Spinal cord (tissue), 9 donors: ENCODE measurements at regions not wholly inside any gene's neighbourhood (a gene's known extent, or its start where the extent isn't known, plus 50 kb on each side); places are given as distances from the start of the nearest gene placed in this dataset.

ENCODE experiments used
- DNase-seq, 6 donors: peaks; one replicate each; pipeline versions ENCODE4 v3.0.0 to v3.0.0-alpha.2; 2013 to 2015; ENCODE audit warnings: low spot score in 6 of 6, low read depth in 4 of 6
- H3K27ac ChIP-seq: one replicate; pipeline ENCODE4 v1.5.1; 2013; ENCODE audit warnings: low read depth, low read length, control low read depth
- H3K27me3 ChIP-seq: one replicate; pipeline ENCODE4 v1.6.1; 2013; ENCODE audit warnings: low read length; ENCODE audit not compliant: control insufficient read depth, insufficient read depth
- H3K36me3 ChIP-seq: one replicate; pipeline ENCODE4 v1.6.1; 2013; ENCODE audit warnings: low read length; ENCODE audit not compliant: control insufficient read depth, insufficient read depth
- H3K4me1 ChIP-seq: one replicate; pipeline ENCODE4 v1.6.1; 2013; ENCODE audit warnings: low read length; ENCODE audit not compliant: control insufficient read depth, insufficient read depth
- H3K4me3 ChIP-seq: one replicate; pipeline ENCODE4 v1.5.1; 2013; ENCODE audit warnings: low read depth, low read length, control low read depth
- H3K9me3 ChIP-seq: one replicate; pipeline ENCODE4 v1.6.1; 2013; ENCODE audit warnings: low read length; ENCODE audit not compliant: control insufficient read depth, insufficient read depth
- WGBS: methylation state at CpG from one replicate; pipeline ENCODE4 v1.1.5; 2013; ENCODE audit warnings: missing lambda C conversion rate; ENCODE audit not compliant: insufficient coverage; 5-methylcytosine and 5-hydroxymethylcytosine counted together
- donor health status: healthy.

DNA sequence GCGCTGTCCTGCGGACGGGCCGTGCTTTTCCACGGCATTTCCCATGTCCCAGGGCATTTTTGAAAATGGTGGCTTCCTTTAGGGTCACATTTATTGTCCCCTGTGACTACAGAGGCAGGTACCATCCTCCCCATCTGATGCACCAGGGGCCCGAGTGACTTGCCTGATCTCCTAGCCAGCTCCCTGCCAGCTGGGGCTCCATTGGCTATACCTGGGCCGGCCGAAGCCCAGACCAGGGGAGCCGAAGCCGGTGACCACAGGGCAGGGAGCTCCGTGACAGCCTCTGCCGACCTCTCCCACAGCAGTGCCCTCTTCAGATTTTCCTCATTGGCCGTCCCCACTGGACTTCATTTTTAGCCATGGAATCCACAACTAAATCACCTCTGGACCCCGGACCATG lies 170.6 kb downstream of the RBFOX3 start:
- no peaks in the 10 kb centered on the region for H3K36me3 ChIP-seq
- no peak overlapping the region for H3K4me3 ChIP-seq
- 83% methylated on average over 14 of the region's 14 CpGs for WGBS
- H3K4me1 ChIP-seq: peaks cover 50% of the 10 kb centered on the region
- no peak overlapping the region for H3K27ac ChIP-seq
- H3K27me3 ChIP-seq: no peaks in the 10 kb centered on the region
- no peak for DNase-seq
- no peaks in the 10 kb centered on the region for H3K9me3 ChIP-seq

GRCh38 chr17:79439493-79439892 lies 171.4 kb downstream of the RBFOX3 start:
- WGBS: 94% methylated on average over 6 of the region's 6 CpGs
- H3K27me3 ChIP-seq: no peaks in the 10 kb centered on the region

DNA sequence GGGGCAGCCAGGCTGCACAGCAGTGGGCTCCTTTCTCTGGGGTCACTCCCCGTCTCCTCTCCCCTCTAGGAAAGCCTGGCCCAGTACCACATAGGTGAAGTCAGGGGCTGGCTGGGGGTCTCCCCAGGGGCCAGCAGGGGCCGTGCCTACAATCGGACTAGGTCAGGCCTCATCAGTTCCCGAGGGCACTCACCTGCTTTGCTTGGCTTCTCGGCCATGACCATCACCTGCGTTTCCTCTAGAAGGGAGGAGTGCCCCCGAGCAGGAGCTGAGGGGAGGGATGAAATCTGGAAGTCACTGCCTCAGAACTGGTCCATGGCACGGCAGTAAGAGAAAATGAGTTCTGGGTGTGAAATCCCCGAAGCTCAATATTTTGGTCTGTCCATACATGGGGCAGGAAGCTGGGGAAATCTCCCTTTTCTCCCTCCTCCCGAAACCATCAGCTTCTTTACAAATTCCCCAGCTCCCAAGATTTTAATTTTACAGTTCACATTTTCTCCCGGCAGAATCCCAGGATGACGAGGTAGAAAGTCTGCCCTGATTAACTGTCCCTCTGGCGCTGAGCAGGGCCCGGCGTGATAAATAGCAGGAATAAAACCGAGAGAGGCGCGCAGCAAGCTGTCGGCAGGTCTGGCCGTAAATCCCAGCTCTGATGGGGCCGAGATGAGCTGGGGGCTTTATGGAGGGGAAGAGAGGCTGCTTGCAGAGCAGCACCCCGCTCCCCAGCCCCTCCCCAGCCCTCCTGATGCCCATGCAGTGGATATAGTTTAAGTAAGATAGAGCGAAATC lies 172.1 kb downstream of the RBFOX3 start:
- H3K4me3 ChIP-seq: no peak overlapping the region
- no peaks in the 10 kb centered on the region for H3K9me3 ChIP-seq
- no peaks in the 10 kb centered on the region for H3K36me3 ChIP-seq
- WGBS: 61% methylated on average over 13 of the region's 23 CpGs
- peak in 2 of 6 donors; percentile 29 to 93 for DNase-seq
- peaks cover 50% of the 10 kb centered on the region for H3K4me1 ChIP-seq
- H3K27ac ChIP-seq: no peak overlapping the region
- H3K27me3 ChIP-seq: no peaks in the 10 kb centered on the region

More at GRCh38 chr17:79439493-79439892, 171.4 kb downstream of the RBFOX3 start:
- no peak overlapping the region for H3K4me3 ChIP-seq
- H3K9me3 ChIP-seq: no peaks in the 10 kb centered on the region
- no peak for DNase-seq
- no peak overlapping the region for H3K27ac ChIP-seq
- H3K4me1 ChIP-seq: peaks cover 50% of the 10 kb centered on the region
- no peaks in the 10 kb centered on the region for H3K36me3 ChIP-seq

DNA sequence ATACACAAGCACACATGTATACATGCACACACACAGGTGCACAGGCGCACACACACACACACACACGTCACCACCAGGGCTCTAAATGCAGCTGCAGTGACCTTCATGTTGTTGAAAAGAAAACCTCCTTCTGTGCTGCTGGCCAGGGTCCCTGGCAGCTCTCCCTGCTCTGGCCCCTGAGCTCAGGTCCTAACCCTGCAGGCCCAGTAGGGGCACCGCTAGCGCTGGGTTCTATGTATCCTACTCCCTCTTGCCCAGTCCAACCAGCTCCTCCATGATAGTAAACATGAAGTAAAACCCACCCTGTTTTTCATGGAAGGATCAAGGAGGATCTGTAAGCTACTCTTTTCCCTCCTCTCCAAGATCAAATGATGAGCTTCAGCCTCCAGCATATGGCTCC lies 172.8 kb downstream of the RBFOX3 start:
- no peak overlapping the region for H3K4me3 ChIP-seq
- no peaks in the 10 kb centered on the region for H3K36me3 ChIP-seq
- H3K4me1 ChIP-seq: peaks cover 51% of the 10 kb centered on the region
- no peaks in the 10 kb centered on the region for H3K9me3 ChIP-seq
- no peaks in the 10 kb centered on the region for H3K27me3 ChIP-seq
- no peak for DNase-seq
- H3K27ac ChIP-seq: no peak overlapping the region
- 56% methylated on average over 4 of the region's 4 CpGs for WGBS

- WGBS: 74% methylated on average over 11 of the region's 11 CpGs
- no peak for DNase-seq
These were observed 173.8 kb downstream of the RBFOX3 start for GRCh38 chr17:79437081-79437480.

DNA sequence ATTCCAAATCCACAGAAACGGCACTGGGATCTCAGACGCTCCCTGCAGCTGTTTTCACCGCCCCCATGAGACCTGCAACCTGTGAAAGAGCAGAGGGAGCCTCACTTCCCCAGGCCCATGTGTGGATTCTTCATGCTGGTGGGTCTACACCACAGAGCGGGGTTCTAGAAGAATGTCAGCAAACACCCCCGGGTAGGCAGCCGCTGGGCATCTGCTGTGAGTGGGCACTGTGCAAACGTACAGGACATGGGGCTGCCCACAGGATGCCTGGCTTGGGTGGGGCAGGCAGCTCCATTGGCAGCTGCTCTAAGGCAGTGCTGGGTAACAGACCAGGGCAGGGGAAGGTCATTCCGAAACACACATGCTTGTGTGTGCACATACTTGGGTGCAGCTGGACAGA lies 174.9 kb downstream of the RBFOX3 start:
- no peaks in the 10 kb centered on the region for H3K36me3 ChIP-seq
- no peak overlapping the region for H3K4me3 ChIP-seq
- H3K4me1 ChIP-seq: peaks cover 43% of the 10 kb centered on the region
- H3K9me3 ChIP-seq: no peaks in the 10 kb centered on the region
- no peak overlapping the region for H3K27ac ChIP-seq
- WGBS: 76% methylated on average over 6 of the region's 8 CpGs
- DNase-seq: no peak
- H3K27me3 ChIP-seq: no peaks in the 10 kb centered on the region

More at GRCh38 chr17:79437081-79437480, 173.8 kb downstream of the RBFOX3 start:
- no peaks in the 10 kb centered on the region for H3K27me3 ChIP-seq
- H3K27ac ChIP-seq: no peak overlapping the region
- H3K36me3 ChIP-seq: no peaks in the 10 kb centered on the region
- H3K4me3 ChIP-seq: no peak overlapping the region
- peaks cover 50% of the 10 kb centered on the region for H3K4me1 ChIP-seq
- no peaks in the 10 kb centered on the region for H3K9me3 ChIP-seq

DNA sequence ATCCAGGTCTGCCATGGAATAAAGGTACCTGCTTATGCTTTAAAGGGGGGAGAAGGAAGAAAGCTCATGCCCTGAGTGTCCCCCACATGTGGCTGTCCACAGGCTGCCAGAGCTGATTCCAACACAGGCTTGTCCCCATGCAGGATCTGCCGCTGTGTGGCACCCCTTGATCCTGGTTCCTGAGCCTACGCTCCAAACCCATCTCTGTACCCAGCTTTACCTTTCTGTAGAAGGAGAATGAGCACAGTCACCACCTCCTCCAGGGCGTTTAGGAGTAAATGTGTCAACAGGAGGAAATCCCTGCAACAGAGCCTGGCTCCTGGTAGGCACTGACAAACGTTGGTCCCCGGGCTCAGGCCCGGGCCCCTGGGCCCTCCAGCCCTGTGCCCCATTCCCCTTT lies 175.6 kb downstream of the RBFOX3 start:
- no peak for DNase-seq
- Histone ChIP-seq H3K27me3 (no peaks in the 10 kb centered on the region), H3K9me3 (no peaks in the 10 kb centered on the region)

GRCh38 chr17:79434215-79434614 lies 176.6 kb downstream of the RBFOX3 start:
- H3K9me3 ChIP-seq: no peaks in the 10 kb centered on the region
- H3K36me3 ChIP-seq: no peaks in the 10 kb centered on the region
- peaks cover 37% of the 10 kb centered on the region for H3K4me1 ChIP-seq
- no peak for DNase-seq
- no peak overlapping the region for H3K4me3 ChIP-seq
- WGBS: no CpG with 5 or more reads among the region's 4 CpGs
- H3K27me3 ChIP-seq: no peaks in the 10 kb centered on the region
- no peak overlapping the region for H3K27ac ChIP-seq

More for the DNA sequence above, 175.6 kb downstream of the RBFOX3 start:
- whole genome bisulfite sequencing: 89% methylated on average over 4 of the region's 6 CpGs
- Histone ChIP-seq H3K4me3 (no peak overlapping the region), H3K27ac (no peak overlapping the region), H3K36me3 (no peaks in the 10 kb centered on the region), H3K4me1 (peaks cover 42% of the 10 kb centered on the region)

DNA sequence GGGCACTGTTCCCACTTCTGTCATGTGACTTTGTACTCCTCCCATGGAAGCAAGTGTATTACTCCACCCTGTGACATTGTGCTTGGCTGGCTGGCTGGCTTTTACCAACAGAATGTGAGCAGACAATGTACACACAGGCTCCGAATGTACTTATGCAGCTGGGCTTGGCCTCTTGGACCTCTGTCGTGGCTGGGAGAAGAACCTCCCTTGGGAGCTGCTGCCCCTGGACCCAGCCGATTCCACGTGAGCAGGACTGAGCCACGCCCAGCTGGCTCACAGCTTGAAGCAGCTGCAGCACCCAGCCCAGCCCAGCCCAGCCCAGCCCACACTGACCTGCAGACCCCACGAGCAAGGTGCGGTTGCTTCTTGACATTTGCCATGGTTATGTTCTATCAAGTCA lies 177.5 kb downstream of the RBFOX3 start:
- WGBS: 86% methylated on average over 7 of the region's 7 CpGs
- no peak overlapping the region for H3K4me3 ChIP-seq
- H3K9me3 ChIP-seq: no peaks in the 10 kb centered on the region
- H3K27me3 ChIP-seq: no peaks in the 10 kb centered on the region
- DNase-seq: no peak
- no peaks in the 10 kb centered on the region for H3K36me3 ChIP-seq
- H3K27ac ChIP-seq: no peak overlapping the region
- peaks cover 30% of the 10 kb centered on the region for H3K4me1 ChIP-seq

GRCh38 chr17:79431175-79431574 lies 179.7 kb downstream of the RBFOX3 start:
- Histone ChIP-seq H3K27me3 (no peaks in the 10 kb centered on the region), H3K27ac (no peak overlapping the region), H3K4me1 (peaks cover 9% of the 10 kb centered on the region), H3K36me3 (no peaks in the 10 kb centered on the region), H3K9me3 (no peaks in the 10 kb centered on the region), H3K4me3 (no peak overlapping the region)
- no peak for DNase-seq
- WGBS: 77% methylated on average over 5 of the region's 8 CpGs
